HCT116 (cell line): ENCODE measurements at regions not wholly inside any gene's neighbourhood (a gene's known extent, or its start where the extent isn't known, plus 50 kb on each side); places are given as distances from the start of the nearest gene placed in this dataset.

Experiments
- ATAC-seq: fragments of 200-7000 bp; cut with Tn5 transposase; 2 replicates; pipeline ENCODE4 v1.9.1; 2020; ENCODE audit warnings: mild to moderate bottlenecking, moderate library complexity
- BruUV-seq: library from RNA; stranded (reverse); fragments of 400-500 nt; replicated peaks from 2 replicates; lab custom pipeline; 2021; lab: Mats Ljungman, UMichigan
- CTCF ChIA-PET: fragments of 300-600 bp; sonication (Branson Sonifier 250); formaldehyde crosslinking; loops from one replicate; lab custom pipeline; 2021; ENCODE audit warnings: antibody characterized with exemption; lab: Charles Lee
- POLR2A ChIA-PET: fragments of 300-600, 350-600 bp; sonication (Branson Sonifier 250); formaldehyde crosslinking; loops from one replicate; lab custom pipeline; 2021; ENCODE audit warnings: antibody characterized with exemption; lab: Charles Lee
- RAD21 ChIA-PET, 2 experiments: fragments of 300-600 bp; sonication (Branson Sonifier 250); formaldehyde crosslinking; loops; one replicate each; lab custom pipeline; 2023; ENCODE audit warnings: low total read pairs in 2 of 2; ENCODE audit not compliant: uncharacterized antibody in 2 of 2, unreplicated experiment in 2 of 2, low non-redundant PET in 1 of 2; lab: Charles Lee
- DNase-seq: peaks from one replicate; pipeline ENCODE4 v3.0.0-alpha.2; 2010; ENCODE audit warnings: low read depth, low spot score
- H2AFZ ChIP-seq: fragments of 200-600 bp; shearing (Covaris generic), sonication (generic); 2 replicates; pipeline ENCODE4 v1.6.1; 2017; ENCODE audit warnings: low read depth, mixed run types, mixed read lengths, antibody characterized with exemption, low read length; ENCODE audit not compliant: poor library complexity, severe bottlenecking
- H3K27ac ChIP-seq: 2 replicates; pipeline ENCODE4 v1.5.1; 2012; ENCODE audit warnings: low read depth, low read length
- H3K27me3 ChIP-seq: fragments of 200-600 bp; sonication (generic); 2 replicates; pipeline ENCODE4 v1.6.1; 2016; ENCODE audit warnings: mixed run types, low read length, mixed read lengths; ENCODE audit not compliant: insufficient read depth
- H3K36me3 ChIP-seq, 2 experiments: fragments of 200-500 bp in 1 of 2; fragments of 200-600 bp in 1 of 2; sonication (Bioruptor generic) in 1 of 2; sonication (generic) in 1 of 2; 2 replicates each; pipeline versions ENCODE4 v1.5.1 to v1.6.1; 2014 to 2016; ENCODE audit warnings: low read length in 2 of 2, inconsistent platforms in 1 of 2, mixed read lengths in 1 of 2, mixed run types in 1 of 2; ENCODE audit not compliant: insufficient read depth in 2 of 2, control insufficient read depth in 1 of 2
- H3K4me1 ChIP-seq, 2 experiments: fragments of 200-600 bp in 1 of 2; sonication (generic) in 1 of 2; 2 replicates each; pipeline versions ENCODE4 v1.5.1 to v1.6.1; 2012 to 2017; ENCODE audit warnings: low read length in 2 of 2, inconsistent platforms in 1 of 2, mild to moderate bottlenecking in 1 of 2, mixed read lengths in 1 of 2, mixed run types in 1 of 2, moderate library complexity in 1 of 2; ENCODE audit not compliant: insufficient read depth in 2 of 2, control insufficient read depth in 1 of 2
- H3K4me2 ChIP-seq: fragments of 200-600 bp; sonication (generic); 2 replicates; pipeline ENCODE4 v1.6.1; 2017; ENCODE audit warnings: mixed run types, low read length, mixed read lengths
- H3K4me3 ChIP-seq, 2 experiments: fragments of 200-600 bp in 1 of 2; sonication (generic) in 1 of 2; replicated peaks in 1 of 2; 2 replicates each; pipeline ENCODE4 v1.5.1; 2011 to 2016; ENCODE audit warnings: low read length in 2 of 2, control low read depth in 1 of 2, low read depth in 1 of 2, mild to moderate bottlenecking in 1 of 2, mixed read lengths in 1 of 2, mixed run types in 1 of 2
- H3K79me2 ChIP-seq: fragments of 200-600 bp; sonication (generic); 2 replicates; pipeline ENCODE4 v1.6.1; 2017; ENCODE audit warnings: mild to moderate bottlenecking, mixed run types, low read length, moderate library complexity, mixed read lengths; ENCODE audit not compliant: insufficient read depth
- H3K9ac ChIP-seq: fragments of 200-600 bp; sonication (generic); 2 replicates; pipeline ENCODE4 v1.6.1; 2016; ENCODE audit warnings: low read length, mixed read lengths
- H3K9me2 ChIP-seq: fragments of 200-600 bp; sonication (generic), shearing (Covaris generic); 2 replicates; pipeline ENCODE4 v1.6.1; 2017; ENCODE audit warnings: mixed run types, mild to moderate bottlenecking, moderate library complexity; ENCODE audit not compliant: insufficient read depth
- H3K9me3 ChIP-seq, 2 experiments: fragments of 200-500 bp in 1 of 2; fragments of 200-600 bp in 1 of 2; sonication (Bioruptor generic) in 1 of 2; sonication (generic) in 1 of 2; 2 replicates each; pipeline ENCODE4 v1.6.1; 2014 to 2017; ENCODE audit warnings: low read length in 2 of 2, mixed read lengths in 2 of 2, inconsistent platforms in 1 of 2, low read depth in 1 of 2, mild to moderate bottlenecking in 1 of 2, mixed run types in 1 of 2, moderate library complexity in 1 of 2; ENCODE audit not compliant: control insufficient read depth in 1 of 2, insufficient read depth in 1 of 2
- H4K20me1 ChIP-seq: fragments of 200-600 bp; sonication (generic), shearing (Covaris generic); 2 replicates; pipeline ENCODE4 v1.6.1; 2017; ENCODE audit warnings: mixed run types, mild to moderate bottlenecking, moderate library complexity; ENCODE audit not compliant: insufficient read depth
- CBX3 ChIP-seq: IDR thresholded peaks from 2 replicates; pipeline ENCODE4 v1.6.1; 2012; ENCODE audit warnings: low read depth
- CEBPB ChIP-seq: IDR thresholded peaks from 2 replicates; pipeline ENCODE4 v1.6.1; 2012; ENCODE audit warnings: low read depth
- ELF1 ChIP-seq: IDR thresholded peaks from 2 replicates; pipeline ENCODE4 v1.6.1; 2012; ENCODE audit warnings: low read depth, borderline replicate concordance
- EZH2phosphoT487 ChIP-seq: fragments of 200-600 bp; IDR thresholded peaks from 2 replicates; pipeline ENCODE4 v1.6.1; 2018; ENCODE audit warnings: antibody characterized with exemption, borderline replicate concordance
- FOSL1 ChIP-seq: IDR thresholded peaks from 2 replicates; pipeline ENCODE4 v1.6.1; 2012; ENCODE audit warnings: low read depth
- JUND ChIP-seq: IDR thresholded peaks from 2 replicates; pipeline ENCODE4 v1.6.1; 2012
- POLR2A ChIP-seq: IDR thresholded peaks from 2 replicates; pipeline ENCODE4 v1.7.0; 2011; ENCODE audit warnings: borderline replicate concordance; ENCODE audit not compliant: insufficient read depth, insufficient read length; ENCODE audit errors: extremely low read depth
- POLR2AphosphoS5 ChIP-seq: IDR thresholded peaks from 2 replicates; pipeline ENCODE4 v1.6.1; 2011; ENCODE audit warnings: mild to moderate bottlenecking, low read depth, low read length, moderate library complexity
- RAD21 ChIP-seq: IDR thresholded peaks from 2 replicates; pipeline ENCODE4 v1.6.1; 2012; ENCODE audit warnings: low read depth, mild to moderate bottlenecking
- SIN3A ChIP-seq: IDR thresholded peaks from 2 replicates; pipeline ENCODE4 v1.6.1; 2012; ENCODE audit warnings: low read depth
- SRF ChIP-seq: IDR thresholded peaks from 2 replicates; pipeline ENCODE4 v1.6.1; 2012; ENCODE audit warnings: low read depth
- TCF7L2 ChIP-seq: IDR thresholded peaks from 2 replicates; pipeline ENCODE4 v1.7.0; 2011; ENCODE audit warnings: borderline replicate concordance, inconsistent platforms; ENCODE audit not compliant: insufficient read depth, insufficient read length; ENCODE audit errors: extremely low read depth
- YY1 ChIP-seq: IDR thresholded peaks from 2 replicates; pipeline ENCODE4 v1.6.1; 2011; ENCODE audit warnings: low read length, low read depth, moderate library complexity, mild to moderate bottlenecking; ENCODE audit not compliant: insufficient replicate concordance; ENCODE audit errors: extremely low read depth
- intact Hi-C: fragments of 100-400 bp; cut with micrococcal nuclease; formaldehyde crosslinking; loops from 2 replicates; pipeline ENCODE4 v1.10.0; 2022
- TF ChIP-seq, protein P1 (sequence below): IDR thresholded peaks from 2 replicates; pipeline ENCODE4 v1.6.1; 2012
- TF ChIP-seq, protein P2 (sequence below), 3 experiments: fragments of 200-600 bp in 1 of 3; sonication (generic) in 1 of 3; IDR thresholded peaks in 2 of 3; conservative IDR thresholded peaks in 1 of 3; 2 replicates each; pipeline ENCODE4 v1.5.1; 2012 to 2017; ENCODE audit warnings: low read depth in 2 of 3, low read length in 2 of 3, antibody characterized with exemption in 1 of 3, borderline replicate concordance in 1 of 3, control low read depth in 1 of 3, mild to moderate bottlenecking in 1 of 3, mixed read lengths in 1 of 3, mixed run types in 1 of 3, moderate library complexity in 1 of 3; ENCODE audit not compliant: insufficient read depth in 1 of 3
- TF ChIP-seq, protein P3 (sequence below): IDR thresholded peaks from 2 replicates; pipeline ENCODE4 v1.6.1; 2012

DNA sequence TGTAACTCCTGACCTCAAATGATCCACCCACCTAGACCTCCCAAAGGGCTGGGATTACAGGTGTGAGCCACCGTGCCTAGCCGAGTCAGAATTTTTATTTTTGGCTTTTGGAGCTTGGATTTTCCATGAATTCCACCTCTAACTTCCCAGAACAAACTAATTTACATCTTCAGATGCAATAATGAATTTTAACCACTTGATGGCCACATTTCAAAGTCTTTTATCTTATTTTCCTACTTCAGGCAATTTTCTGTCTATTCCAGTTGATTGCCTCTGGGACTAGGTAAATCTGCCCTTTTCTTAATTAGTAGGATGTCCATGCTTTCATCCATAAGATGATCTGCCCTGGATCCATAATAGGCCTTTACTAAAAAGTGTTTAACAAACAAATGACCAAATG is 156.4 kb upstream of the ANKFN1 start:
- Histone ChIP-seq H3K9me2 (no peaks in the 10 kb centered on the region), H3K9me3 (no peaks in the 10 kb centered on the region), H4K20me1 (no peaks in the 10 kb centered on the region), H3K27me3 (no peaks in the 10 kb centered on the region), H3K36me3 (no peaks in the 10 kb centered on the region), H3K79me2 (no peaks in the 10 kb centered on the region), H3K27ac (no peak overlapping the region), H3K4me2 (no peak overlapping the region), H3K4me3 (no peak overlapping the region), H3K9ac (no peak overlapping the region), H3K4me1 (no peaks in the 10 kb centered on the region), H2AFZ (no peak overlapping the region)
- BruUV-seq: no TSS peak
- intact Hi-C loops: loop anchor here (5.0 to 10.0 kb wide), 2 partner anchors 62 to 320 kb away; no protein-coding TSS in a partner anchor
- ATAC-seq (no peak), DNase-seq (no peak)
- ChIA-PET POLR2A (no interaction called here), CTCF (no interaction called here), RAD21 (no interaction called here)
- TF ChIP-seq ELF1 (no peak), CBX3 (no peak), RAD21 (peak; percentile 28), SRF (no peak), POLR2A (no peak)
- TF ChIP-seq, protein P1, sequence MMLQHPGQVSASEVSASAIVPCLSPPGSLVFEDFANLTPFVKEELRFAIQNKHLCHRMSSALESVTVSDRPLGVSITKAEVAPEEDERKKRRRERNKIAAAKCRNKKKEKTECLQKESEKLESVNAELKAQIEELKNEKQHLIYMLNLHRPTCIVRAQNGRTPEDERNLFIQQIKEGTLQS: no peak
- TF ChIP-seq, protein P2, sequence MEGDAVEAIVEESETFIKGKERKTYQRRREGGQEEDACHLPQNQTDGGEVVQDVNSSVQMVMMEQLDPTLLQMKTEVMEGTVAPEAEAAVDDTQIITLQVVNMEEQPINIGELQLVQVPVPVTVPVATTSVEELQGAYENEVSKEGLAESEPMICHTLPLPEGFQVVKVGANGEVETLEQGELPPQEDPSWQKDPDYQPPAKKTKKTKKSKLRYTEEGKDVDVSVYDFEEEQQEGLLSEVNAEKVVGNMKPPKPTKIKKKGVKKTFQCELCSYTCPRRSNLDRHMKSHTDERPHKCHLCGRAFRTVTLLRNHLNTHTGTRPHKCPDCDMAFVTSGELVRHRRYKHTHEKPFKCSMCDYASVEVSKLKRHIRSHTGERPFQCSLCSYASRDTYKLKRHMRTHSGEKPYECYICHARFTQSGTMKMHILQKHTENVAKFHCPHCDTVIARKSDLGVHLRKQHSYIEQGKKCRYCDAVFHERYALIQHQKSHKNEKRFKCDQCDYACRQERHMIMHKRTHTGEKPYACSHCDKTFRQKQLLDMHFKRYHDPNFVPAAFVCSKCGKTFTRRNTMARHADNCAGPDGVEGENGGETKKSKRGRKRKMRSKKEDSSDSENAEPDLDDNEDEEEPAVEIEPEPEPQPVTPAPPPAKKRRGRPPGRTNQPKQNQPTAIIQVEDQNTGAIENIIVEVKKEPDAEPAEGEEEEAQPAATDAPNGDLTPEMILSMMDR (IDR thresholded peaks at IDR 0.05 in 2 of 3, conservative IDR thresholded peaks at IDR 0.05 in 1 of 3; ENCODE audit: borderline replicate concordance in 1 of 3, insufficient read depth in 1 of 3, low read depth in 2 of 3, low read length in 2 of 3): peak; percentile 6 to 42 (median 14); a peak in 2 of 6 replicates
- TF ChIP-seq, protein P3, sequence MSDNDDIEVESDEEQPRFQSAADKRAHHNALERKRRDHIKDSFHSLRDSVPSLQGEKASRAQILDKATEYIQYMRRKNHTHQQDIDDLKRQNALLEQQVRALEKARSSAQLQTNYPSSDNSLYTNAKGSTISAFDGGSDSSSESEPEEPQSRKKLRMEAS: no peak

DNA sequence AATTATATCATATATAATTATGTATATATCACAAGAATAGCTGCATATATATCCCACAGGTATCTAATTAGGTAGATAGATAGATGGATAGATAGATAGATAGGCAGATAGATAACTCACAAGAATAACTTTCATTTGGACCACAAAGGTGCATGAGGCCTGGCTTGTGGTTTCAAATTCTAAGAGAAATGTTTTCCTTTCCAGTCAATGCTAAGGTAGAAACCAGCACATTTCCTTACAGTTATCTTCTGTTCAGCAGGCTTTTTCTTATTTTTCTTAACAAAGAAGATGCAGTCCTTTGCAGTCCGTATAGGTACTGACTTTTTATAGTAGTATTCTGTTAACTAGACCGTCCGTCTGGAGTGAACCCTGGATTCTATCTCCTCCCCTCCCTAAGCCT is 152.9 kb upstream of the ANKFN1 start:
- Histone ChIP-seq H3K4me1 (no peaks in the 10 kb centered on the region), H3K36me3 (no peaks in the 10 kb centered on the region), H2AFZ (no peak overlapping the region), H3K79me2 (no peaks in the 10 kb centered on the region), H3K4me3 (no peak overlapping the region), H3K9ac (no peak overlapping the region), H4K20me1 (no peaks in the 10 kb centered on the region), H3K27me3 (no peaks in the 10 kb centered on the region), H3K9me3 (no peaks in the 10 kb centered on the region), H3K4me2 (no peak overlapping the region), H3K27ac (no peak overlapping the region), H3K9me2 (no peaks in the 10 kb centered on the region)
- CTCF ChIA-PET: no interaction called here
- DNase-seq (no peak), ATAC-seq (no peak)
- intact Hi-C loops: no loop called here
- POLR2A ChIA-PET: no interaction called here
- RAD21 ChIA-PET: no interaction called here
- no TSS peak for BruUV-seq
- TF ChIP-seq POLR2AphosphoS5 (no peak), YY1 (no peak), SRF (no peak), JUND (no peak), CEBPB (no peak), TCF7L2 (no peak), EZH2phosphoT487 (no peak), CBX3 (no peak), FOSL1 (no peak), POLR2A (no peak), SIN3A (no peak), ELF1 (no peak)
- TF ChIP-seq, protein P2 (IDR thresholded peaks at IDR 0.05 in 2 of 3, conservative IDR thresholded peaks at IDR 0.05 in 1 of 3; ENCODE audit: borderline replicate concordance in 1 of 3, insufficient read depth in 1 of 3, low read depth in 2 of 3, low read length in 2 of 3): no peak
- TF ChIP-seq, protein P1: no peak
